ENCODE measurements at regions not wholly inside any gene's neighbourhood (a gene's known extent, or its start where the extent isn't known, plus 50 kb on each side); places are given as distances from the start of the nearest gene placed in this dataset.
"Not testable (repeated sequence)": the region's sequence is repeated elsewhere in the genome, so short reads cannot be mapped to it uniquely, and the experiment has no call there.

GRCh38 chr12:58316926-58317325 is 375.6 kb downstream of the ATP23 start:
- DNase-seq = no peak

GRCh38 chr12:58321414-58321813 is 380.0 kb downstream of the ATP23 start:
- no peak for DNase-seq

- DNase-seq = no peak
Observed at GRCh38 chr12:58323676-58324075, 382.3 kb downstream of the ATP23 start.

GRCh38 chr12:58325561-58325960 is 384.2 kb downstream of the ATP23 start:
- DNase-seq = no peak

GRCh38 chr12:58326534-58326933 is 385.2 kb downstream of the ATP23 start:
- no peak for DNase-seq

GRCh38 chr12:58336581-58337242 is 395.3 kb downstream of the ATP23 start:
- not testable (repeated sequence) for DNase-seq

GRCh38 chr12:58337539-58337938 is 396.2 kb downstream of the ATP23 start:
- not testable (repeated sequence) for DNase-seq

- no peak for DNase-seq
Observed at GRCh38 chr12:58341791-58342190, 400.4 kb downstream of the ATP23 start.

- no peak for DNase-seq
Observed at GRCh38 chr12:58342736-58343135, 401.4 kb downstream of the ATP23 start.

- no peak for DNase-seq
Observed at GRCh38 chr12:58346032-58346632, 404.8 kb downstream of the ATP23 start.

GRCh38 chr12:58347188-58347587 is 405.8 kb downstream of the ATP23 start:
- DNase-seq = no peak

- no peak for DNase-seq
Observed at GRCh38 chr12:58347691-58348090, 406.3 kb downstream of the ATP23 start.

GRCh38 chr12:58349161-58349560 is 407.8 kb downstream of the ATP23 start:
- DNase-seq = no peak

GRCh38 chr12:58356794-58357193 is 415.4 kb downstream of the ATP23 start:
- no peak for DNase-seq

GRCh38 chr12:58357511-58357910 is 416.1 kb downstream of the ATP23 start:
- no peak for DNase-seq

- no peak for DNase-seq
Observed at GRCh38 chr12:58358369-58358768, 417.0 kb downstream of the ATP23 start.

GRCh38 chr12:58359084-58359483 is 417.7 kb downstream of the ATP23 start:
- DNase-seq = no peak

GRCh38 chr12:58361056-58361455 is 419.7 kb downstream of the ATP23 start:
- no peak for DNase-seq

- no peak for DNase-seq
Observed at GRCh38 chr12:58363971-58364370, 422.6 kb downstream of the ATP23 start.

- DNase-seq = no peak
Observed at GRCh38 chr12:58364389-58365086, 423.2 kb downstream of the ATP23 start.

- DNase-seq = no peak
Observed at GRCh38 chr12:58365087-58365390, 423.7 kb downstream of the ATP23 start.

- DNase-seq = no peak
Observed at GRCh38 chr12:58367041-58367440, 425.7 kb downstream of the ATP23 start.

- no peak for DNase-seq
Observed at GRCh38 chr12:58368001-58368400, 426.6 kb downstream of the ATP23 start.

- no peak for DNase-seq
Observed at GRCh38 chr12:58369576-58369975, 428.2 kb downstream of the ATP23 start.

- DNase-seq = no peak
Observed at GRCh38 chr12:58372298-58372697, 430.9 kb downstream of the ATP23 start.

Measured in activated CD4-positive, alpha-beta T cell treated with anti-CD3 and anti-CD28 coated beads, Interleukin-2, amount 50 U/mL, for 48 hours (primary cell).